GM23338 (cell line): ENCODE measurements at regions not wholly inside any gene's neighbourhood (a gene's known extent, or its start where the extent isn't known, plus 50 kb on each side); places are given as distances from the start of the nearest gene placed in this dataset.
A peak's percentile ranks its signal among the peaks of the same experiment; 100 is the strongest.

Source experiments
- ATAC-seq: fragments of 200-7000 bp; cut with Tn5 transposase; 3 replicates; pipeline ENCODE4 v1.9.1; 2020
- DNase-seq: peaks from one replicate; pipeline ENCODE4 v3.0.0-alpha.2; 2015; ENCODE audit warnings: low spot score
- H2AFZ ChIP-seq: fragments of 200-600 bp; sonication (generic); 2 replicates; pipeline ENCODE4 v1.8.0; 2016; ENCODE audit warnings: antibody characterized with exemption, mild to moderate bottlenecking, moderate library complexity
- H3F3A ChIP-seq: fragments of 200-600 bp; sonication (generic); replicated peaks from 2 replicates; pipeline ENCODE4 v1.8.0; 2017; ENCODE audit warnings: antibody characterized with exemption, mixed run types, low read depth
- H3K27ac ChIP-seq: fragments of 200-600 bp; sonication (generic); 2 replicates; pipeline ENCODE4 v1.6.1; 2016; ENCODE audit warnings: low read depth
- H3K27me3 ChIP-seq: fragments of 200-600 bp; sonication (generic); 2 replicates; pipeline ENCODE4 v1.8.0; 2016; ENCODE audit warnings: mild to moderate bottlenecking, mixed run types, moderate library complexity; ENCODE audit not compliant: insufficient read depth
- H3K36me3 ChIP-seq: fragments of 200-600 bp; sonication (generic); 2 replicates; pipeline ENCODE4 v1.8.0; 2016; ENCODE audit warnings: mild to moderate bottlenecking; ENCODE audit not compliant: insufficient read depth
- H3K4me1 ChIP-seq: fragments of 200-600 bp; sonication (generic); 2 replicates; pipeline ENCODE4 v1.8.0; 2016; ENCODE audit warnings: mild to moderate bottlenecking, moderate library complexity; ENCODE audit not compliant: insufficient read depth
- H3K4me2 ChIP-seq: fragments of 200-600 bp; sonication (generic); 2 replicates; pipeline ENCODE4 v1.7.1; 2017; ENCODE audit warnings: mixed run types
- H3K4me3 ChIP-seq: fragments of 200-600 bp; sonication (generic); 2 replicates; pipeline ENCODE4 v1.6.1; 2016; ENCODE audit warnings: mixed run types
- H3K79me2 ChIP-seq: fragments of 200-600 bp; sonication (generic); replicated peaks from 2 replicates; pipeline ENCODE4 v1.8.0; 2017; ENCODE audit warnings: mild to moderate bottlenecking; ENCODE audit not compliant: insufficient read depth
- H3K9me2 ChIP-seq: fragments of 200-600 bp; sonication (generic); 2 replicates; pipeline ENCODE4 v1.8.0; 2017; ENCODE audit not compliant: insufficient read depth
- H4K20me1 ChIP-seq: fragments of 200-600 bp; sonication (generic); replicated peaks from 2 replicates; pipeline ENCODE4 v1.8.0; 2017; ENCODE audit warnings: mild to moderate bottlenecking; ENCODE audit not compliant: insufficient read depth
- H3K27ac Mint-ChIP-seq: 2 replicates; pipeline ENCODE4 v1.8.0; 2020; ENCODE audit warnings: inconsistent platforms, mild to moderate bottlenecking, moderate library complexity, mixed read lengths
- H3K27me3 Mint-ChIP-seq: 3 replicates; pipeline ENCODE4 v1.8.0; 2022; ENCODE audit warnings: low read depth, mild to moderate bottlenecking, moderate library complexity, mixed read lengths, inconsistent platforms; ENCODE audit not compliant: insufficient read depth, poor library complexity
- H3K36me3 Mint-ChIP-seq: 3 replicates; pipeline ENCODE4 v1.8.0; 2021; ENCODE audit warnings: low read depth, mild to moderate bottlenecking, inconsistent platforms, moderate library complexity, mixed read lengths
- H3K4me1 Mint-ChIP-seq: 3 replicates; pipeline ENCODE4 v1.8.0; 2020; ENCODE audit warnings: mild to moderate bottlenecking, inconsistent platforms, mixed read lengths
- H3K4me3 Mint-ChIP-seq: 3 replicates; pipeline ENCODE4 v1.8.0; 2021; ENCODE audit warnings: moderate library complexity, mild to moderate bottlenecking, inconsistent platforms, mixed read lengths
- H3K9me3 Mint-ChIP-seq: 3 replicates; pipeline ENCODE4 v1.8.0; 2020; ENCODE audit warnings: moderate library complexity, mild to moderate bottlenecking, inconsistent platforms, mixed read lengths
- CREB1 ChIP-seq: fragments of 250-450 bp; sonication (Bioruptor Pico); IDR thresholded peaks from 2 replicates; pipeline ENCODE4 v1.5.0; 2020; ENCODE audit warnings: low read depth, mild to moderate bottlenecking, moderate library complexity
- JUNB ChIP-seq: IDR thresholded peaks from one replicate; pipeline ENCODE4 v1.6.1; 2016; ENCODE audit warnings: antibody characterized with exemption; ENCODE audit not compliant: unreplicated experiment
- POLR2AphosphoS5 ChIP-seq: IDR thresholded peaks from 2 replicates; pipeline ENCODE4 v1.6.1; 2016; ENCODE audit warnings: antibody characterized with exemption, low read depth
- REST ChIP-seq: IDR thresholded peaks from one replicate; pipeline ENCODE4 v1.6.1; 2018; ENCODE audit warnings: antibody characterized with exemption; ENCODE audit not compliant: unreplicated experiment
- STAT1 ChIP-seq: IDR thresholded peaks from one replicate; pipeline ENCODE4 v1.6.1; 2016; ENCODE audit warnings: antibody characterized with exemption; ENCODE audit not compliant: unreplicated experiment
- ZNF114 ChIP-seq: fragments of 250-450 bp; sonication (Bioruptor Pico); IDR thresholded peaks from 2 replicates; pipeline ENCODE4 v1.5.0; 2020; ENCODE audit warnings: mild to moderate bottlenecking, moderate library complexity
- ZNF462 ChIP-seq: fragments of 250-450 bp; sonication (Bioruptor Pico); IDR thresholded peaks from 2 replicates; pipeline ENCODE4 v1.5.0; 2020; ENCODE audit warnings: mild to moderate bottlenecking, moderate library complexity

DNA sequence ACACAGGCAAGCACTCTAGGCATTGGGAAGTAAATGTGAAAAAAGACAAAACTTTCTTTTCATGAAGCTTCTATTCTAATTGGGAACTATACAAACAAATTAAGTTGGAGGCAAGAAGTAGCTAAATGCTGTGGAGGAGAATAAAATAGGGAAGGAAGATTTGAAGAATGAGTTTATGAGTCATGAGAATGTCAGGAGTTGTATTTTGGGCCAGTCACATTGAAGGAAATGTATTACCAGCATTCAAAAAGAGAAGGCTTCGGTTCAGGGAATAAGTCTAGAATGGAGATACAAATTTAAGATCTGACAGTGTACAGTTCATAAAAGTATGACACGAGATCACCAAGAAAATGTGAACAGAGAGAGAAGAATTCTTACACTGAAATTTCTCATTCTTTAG is 666.5 kb downstream of the ADCYAP1 start (continued):
- no peak for TF ChIP-seq ZNF462 (CRISPR knock-in tag)
- TF ChIP-seq ZNF114 (CRISPR knock-in tag): no peak
- no peak for TF ChIP-seq REST
- no peak for TF ChIP-seq POLR2AphosphoS5
- no peak for TF ChIP-seq JUNB

DNA sequence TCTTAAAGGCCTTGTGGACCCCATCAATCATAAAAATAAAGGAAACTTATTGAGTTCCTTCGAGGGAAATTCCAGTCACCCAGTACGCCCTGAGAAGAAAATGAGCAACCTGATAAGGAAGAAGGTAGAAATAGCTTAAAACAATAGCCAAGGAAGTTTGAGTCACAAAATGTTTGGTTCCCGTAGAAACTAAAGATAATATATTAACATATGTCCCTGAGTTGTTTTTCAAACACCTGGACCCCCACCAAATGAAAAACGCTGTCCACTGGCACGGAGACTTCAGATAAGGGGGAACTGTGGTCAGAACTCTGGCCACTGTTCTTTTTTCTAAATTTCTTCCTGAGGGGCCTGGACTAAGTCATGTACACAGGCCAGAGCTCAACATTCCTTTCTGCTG is 669.1 kb downstream of the ADCYAP1 start:
- DNase-seq (no peak), ATAC-seq (no peak)
- H3K36me3 Mint-ChIP-seq: no peaks in the 10 kb centered on the region
- no peak overlapping the region for H3K4me2 ChIP-seq
- H3K4me3 ChIP-seq: no peak overlapping the region
- H3K36me3 ChIP-seq: no peaks in the 10 kb centered on the region
- H3K27ac Mint-ChIP-seq: no peak overlapping the region
- H3K9me2 ChIP-seq: no peaks in the 10 kb centered on the region
- H3K79me2 ChIP-seq: no peaks in the 10 kb centered on the region
- peaks cover 5% of the 10 kb centered on the region; the same call in 2 of the 3 replicates for H3K4me1 Mint-ChIP-seq
- H3K9me3 Mint-ChIP-seq: no peaks in the 10 kb centered on the region
- no peaks in the 10 kb centered on the region for H3K27me3 ChIP-seq
- peak overlapping the region; percentile 28; the same call in 1 of the 2 replicates for H2AFZ ChIP-seq
- H3F3A ChIP-seq: no peaks in the 10 kb centered on the region
- no peak overlapping the region for H3K27ac ChIP-seq
- H3K27me3 Mint-ChIP-seq: no peaks in the 10 kb centered on the region
- H4K20me1 ChIP-seq: no peaks in the 10 kb centered on the region
- H3K4me1 ChIP-seq: 0 out of 2 replicates have a peak, but pooled peaks cover 4% of the 10 kb centered on the region
- H3K4me3 Mint-ChIP-seq: no peak overlapping the region
- TF ChIP-seq STAT1: no peak
- TF ChIP-seq POLR2AphosphoS5: no peak
- no peak for TF ChIP-seq ZNF462 (CRISPR knock-in tag)
- no peak for TF ChIP-seq CREB1
